OCI-LY3 (cell line): ENCODE measurements at regions not wholly inside any gene's neighbourhood (a gene's known extent, or its start where the extent isn't known, plus 50 kb on each side); places are given as distances from the start of the nearest gene placed in this dataset.

Experiments
- H2AFZ ChIP-seq: fragments of 200-600, 300-600 bp; shearing (Covaris generic); 2 replicates; pipeline ENCODE4 v1.6.0; 2014; ENCODE audit warnings: antibody characterized with exemption, low read depth, low read length
- H3K27ac ChIP-seq: fragments of 200-600, 300-600 bp; sonication (generic); 2 replicates; pipeline ENCODE4 v1.5.1; 2014; ENCODE audit warnings: mild to moderate bottlenecking, low read length, moderate library complexity, mixed read lengths
- H3K27me3 ChIP-seq: fragments of 200-600, 300-600 bp; sonication (generic); 2 replicates; pipeline ENCODE4 v1.6.1; 2014; ENCODE audit warnings: low read depth, low read length, mixed read lengths
- H3K36me3 ChIP-seq: fragments of 200-600, 300-600 bp; sonication (generic); replicated peaks from 2 replicates; pipeline ENCODE3; 2014; ENCODE audit warnings: low read depth, low read length, mixed read lengths
- H3K4me1 ChIP-seq: fragments of 300-600, 200-600 bp; sonication (generic); 2 replicates; pipeline ENCODE4 v1.6.1; 2014; ENCODE audit warnings: low read length, mixed read lengths
- H3K4me2 ChIP-seq: fragments of 200-600, 300-600 bp; sonication (generic); 2 replicates; pipeline ENCODE4 v1.6.1; 2014; ENCODE audit warnings: low read length, mixed read lengths
- H3K4me3 ChIP-seq: fragments of 300-600, 200-600 bp; sonication (generic); 2 replicates; pipeline ENCODE4 v1.5.1; 2014; ENCODE audit warnings: antibody characterized with exemption, mild to moderate bottlenecking, low read length, moderate library complexity
- H3K79me2 ChIP-seq: fragments of 300-600, 200-600 bp; shearing (Covaris generic); 2 replicates; pipeline ENCODE4 v1.6.1; 2014; ENCODE audit warnings: mild to moderate bottlenecking, low read length, mixed read lengths
- H3K9ac ChIP-seq: fragments of 300-600, 200-600 bp; shearing (Covaris generic); 2 replicates; pipeline ENCODE4 v1.6.0; 2014; ENCODE audit warnings: mild to moderate bottlenecking, low read length, moderate library complexity
- H3K9me3 ChIP-seq: fragments of 200-600, 300-600 bp; shearing (Covaris generic); 2 replicates; pipeline ENCODE4 v1.6.1; 2014; ENCODE audit warnings: low read length, mixed read lengths; ENCODE audit not compliant: insufficient read depth
- H4K20me1 ChIP-seq: fragments of 200-600, 300-600 bp; sonication (generic); 2 replicates; pipeline ENCODE4 v1.6.1; 2016; ENCODE audit warnings: low read length, mixed read lengths; ENCODE audit not compliant: insufficient read depth
- CTCF ChIP-seq: fragments of 200-600, 300-600 bp; sonication (generic); IDR thresholded peaks from 2 replicates; pipeline ENCODE4 v1.5.1; 2014; ENCODE audit warnings: antibody characterized with exemption, low read length, low read depth
- EZH2phosphoT487 ChIP-seq: fragments of 200-600 bp; shearing (Covaris generic); IDR thresholded peaks from 2 replicates; pipeline ENCODE4 v1.6.1; 2018; ENCODE audit warnings: antibody characterized with exemption, mixed run types, low read depth

- no peaks in the 10 kb centered on the region for H3K27me3 ChIP-seq
- H3K9me3 ChIP-seq: no peaks in the 10 kb centered on the region
- TF ChIP-seq CTCF (no peak), EZH2phosphoT487 (no peak)
Observed at GRCh38 chr18:29250843-29251242, 1073.9 kb upstream of the CDH2 start.

GRCh38 chr18:29250259-29250658, 1073.3 kb upstream of the CDH2 start:
- no peaks in the 10 kb centered on the region for H3K27me3 ChIP-seq
- H3K4me2 ChIP-seq: no peak overlapping the region
- H3K36me3 ChIP-seq: no peaks in the 10 kb centered on the region
- H2AFZ ChIP-seq: no peak overlapping the region
- no peak overlapping the region for H3K4me3 ChIP-seq
- H3K4me1 ChIP-seq: no peaks in the 10 kb centered on the region
- TF ChIP-seq CTCF (no peak), EZH2phosphoT487 (no peak)
- H3K9me3 ChIP-seq: no peaks in the 10 kb centered on the region
- H3K27ac ChIP-seq: no peak overlapping the region
- no peaks in the 10 kb centered on the region for H3K79me2 ChIP-seq
- H4K20me1 ChIP-seq: no peaks in the 10 kb centered on the region
- no peak overlapping the region for H3K9ac ChIP-seq

More at GRCh38 chr18:29250843-29251242, 1073.9 kb upstream of the CDH2 start:
- Histone ChIP-seq H3K4me2 (no peak overlapping the region), H3K4me3 (no peak overlapping the region), H4K20me1 (no peaks in the 10 kb centered on the region), H3K9ac (no peak overlapping the region), H3K79me2 (no peaks in the 10 kb centered on the region), H3K4me1 (no peaks in the 10 kb centered on the region), H3K27ac (no peak overlapping the region), H3K36me3 (no peaks in the 10 kb centered on the region), H2AFZ (no peak overlapping the region)

- Histone ChIP-seq H3K27me3 (no peaks in the 10 kb centered on the region), H3K4me1 (no peaks in the 10 kb centered on the region), H3K27ac (no peak overlapping the region), H3K4me2 (no peak overlapping the region), H3K9me3 (no peaks in the 10 kb centered on the region), H3K36me3 (no peaks in the 10 kb centered on the region), H2AFZ (no peak overlapping the region), H3K4me3 (no peak overlapping the region), H4K20me1 (no peaks in the 10 kb centered on the region), H3K9ac (no peak overlapping the region), H3K79me2 (no peaks in the 10 kb centered on the region)
- no peak for TF ChIP-seq CTCF
- no peak for TF ChIP-seq EZH2phosphoT487
Observed at GRCh38 chr18:29248805-29249204, 1071.9 kb upstream of the CDH2 start.

- H3K27ac ChIP-seq: no peak overlapping the region
- no peak overlapping the region for H2AFZ ChIP-seq
- TF ChIP-seq EZH2phosphoT487 (no peak), CTCF (no peak)
- peaks cover 3% of the 10 kb centered on the region; the same call in 1 of the 2 replicates for H3K9me3 ChIP-seq
- H3K4me2 ChIP-seq: no peak overlapping the region
- no peaks in the 10 kb centered on the region for H3K27me3 ChIP-seq
- no peaks in the 10 kb centered on the region for H3K36me3 ChIP-seq
- no peaks in the 10 kb centered on the region for H3K4me1 ChIP-seq
- no peaks in the 10 kb centered on the region for H4K20me1 ChIP-seq
- no peaks in the 10 kb centered on the region for H3K79me2 ChIP-seq
- H3K4me3 ChIP-seq: no peak overlapping the region
- H3K9ac ChIP-seq: no peak overlapping the region
Observed at GRCh38 chr18:29241199-29241598, 1064.3 kb upstream of the CDH2 start.
